ENCODE measurements at regions not wholly inside any gene's neighbourhood (a gene's known extent, or its start where the extent isn't known, plus 50 kb on each side); places are given as distances from the start of the nearest gene placed in this dataset.

- no peak for TF ChIP-seq CTCF (optimal IDR thresholded peaks at IDR 0.05 in 1 of 3, IDR thresholded peaks at IDR 0.05 in 1 of 3, conservative IDR thresholded peaks at IDR 0.05 in 1 of 3; ENCODE audit: extremely low read depth in 1 of 3, insufficient read depth in 2 of 3, low read length in 3 of 3)
- TF ChIP-seq EZH2 (IDR thresholded peaks at IDR 0.05; ENCODE audit: low read length): no peak
Observed at GRCh38 chr2:177328056-177328455, 63.5 kb upstream of the NFE2L2 start.

Data from keratinocyte (primary cell).